TTC549 (cell line): ENCODE measurements at regions not wholly inside any gene's neighbourhood (a gene's known extent, or its start where the extent isn't known, plus 50 kb on each side); places are given as distances from the start of the nearest gene placed in this dataset.

Source experiments
- FAIRE-seq: peaks from 2 replicates; lab custom pipeline; 2012; peaks lifted over from hg19 to GRCh38; lab: Jason Lieb, UNC

- FAIRE-seq = no peak
Measured at GRCh38 chr2:238561230-238561629, 134.5 kb downstream of the ASB1 start.

GRCh38 chr2:238562446-238562845 is 135.7 kb downstream of the ASB1 start:
- no peak for FAIRE-seq

GRCh38 chr2:238563551-238563950 is 136.8 kb downstream of the ASB1 start:
- FAIRE-seq = no peak

GRCh38 chr2:238564286-238564920 is 137.7 kb downstream of the ASB1 start:
- FAIRE-seq = no peak

GRCh38 chr2:238565031-238565430 is 138.3 kb downstream of the ASB1 start:
- no peak for FAIRE-seq

- FAIRE-seq = no peak
Measured at GRCh38 chr2:238566001-238566645, 139.4 kb downstream of the ASB1 start.

- no peak for FAIRE-seq
Measured at GRCh38 chr2:238567067-238567855, 140.5 kb downstream of the ASB1 start.

- FAIRE-seq = no peak
Measured at GRCh38 chr2:238567996-238568395, 141.3 kb downstream of the ASB1 start.

- FAIRE-seq = no peak
Measured at GRCh38 chr2:238568455-238569440, 142.0 kb downstream of the ASB1 start.

- FAIRE-seq = no peak
Measured at GRCh38 chr2:238569507-238570195, 142.9 kb downstream of the ASB1 start.

GRCh38 chr2:238570391-238570790 is 143.7 kb downstream of the ASB1 start:
- FAIRE-seq = no peak

- FAIRE-seq = no peak
Measured at GRCh38 chr2:238570926-238571325, 144.2 kb downstream of the ASB1 start.

GRCh38 chr2:238571661-238572372 is 145.1 kb downstream of the ASB1 start:
- FAIRE-seq = no peak

- FAIRE-seq = no peak
Measured at GRCh38 chr2:238573065-238573778, 146.5 kb downstream of the ASB1 start.

- no peak for FAIRE-seq
Measured at GRCh38 chr2:238573916-238574315, 147.2 kb downstream of the ASB1 start.

- FAIRE-seq = no peak
Measured at GRCh38 chr2:238574490-238575271, 148.0 kb downstream of the ASB1 start.

- no peak for FAIRE-seq
Measured at GRCh38 chr2:238576674-238577073, 149.9 kb downstream of the ASB1 start.

GRCh38 chr2:238578256-238578655 is 151.5 kb downstream of the ASB1 start:
- no peak for FAIRE-seq

GRCh38 chr2:238580486-238580885 is 153.8 kb downstream of the ASB1 start:
- FAIRE-seq = no peak
